ENCODE measurements at regions not wholly inside any gene's neighbourhood (a gene's known extent, or its start where the extent isn't known, plus 50 kb on each side); places are given as distances from the start of the nearest gene placed in this dataset.

DNA sequence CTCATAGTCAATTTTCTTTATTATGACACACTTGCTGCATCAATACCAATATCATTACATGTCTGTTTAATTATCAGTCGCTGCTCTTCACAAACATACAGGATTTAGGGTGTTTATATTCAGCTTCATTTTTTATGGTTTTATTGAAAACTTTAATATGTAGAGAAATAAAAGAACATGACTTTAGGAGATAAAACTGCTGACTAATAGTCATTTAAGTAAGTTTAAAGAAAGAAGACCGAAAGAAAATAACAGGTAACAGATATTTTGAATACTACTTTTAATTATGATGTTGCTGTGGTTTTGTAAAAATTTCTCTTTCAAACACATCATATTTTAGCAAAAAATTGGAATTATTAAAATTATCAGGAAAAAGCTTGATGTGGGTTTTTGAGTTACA is 685.1 kb upstream of the BRINP3 start:
- DNase-seq, result no peak

DNA sequence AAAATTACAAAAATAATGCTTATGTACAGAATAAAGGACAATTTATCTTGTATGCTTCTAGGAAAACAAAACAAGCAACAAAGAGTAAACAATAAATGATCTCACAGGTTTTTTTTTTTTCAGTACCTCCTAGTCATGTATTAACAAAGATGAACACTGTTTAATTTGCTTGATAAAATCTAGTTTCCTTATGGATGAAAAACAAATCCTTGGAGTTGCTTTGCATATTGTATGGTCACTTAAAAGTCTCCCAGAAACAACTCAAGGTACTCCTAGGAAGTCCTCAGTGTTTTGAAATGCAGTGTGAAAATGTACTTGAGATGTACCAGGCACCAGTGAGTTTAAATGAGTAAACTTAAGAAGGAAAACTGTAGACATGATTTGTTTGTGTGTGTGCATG is 686.0 kb upstream of the BRINP3 start:
- no peak for DNase-seq

DNA sequence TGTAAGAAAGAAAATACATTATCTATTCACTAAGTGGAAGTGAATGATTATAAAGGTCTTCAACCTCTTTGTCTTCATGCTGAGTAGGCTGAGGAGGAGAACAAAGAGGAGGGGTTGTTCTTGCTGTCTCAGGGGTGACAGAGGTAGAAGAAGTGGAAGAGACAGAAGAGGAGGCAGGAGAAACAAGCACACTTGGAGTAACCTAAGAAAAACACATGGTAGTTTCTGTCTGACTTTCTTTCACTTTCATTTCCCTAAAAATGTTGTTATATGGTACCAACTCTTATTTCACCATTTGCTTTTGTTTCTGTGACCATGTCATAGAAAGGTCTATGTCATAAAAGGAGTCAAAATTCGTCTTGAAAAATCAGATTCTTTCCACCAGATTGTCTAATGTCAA is 696.6 kb upstream of the BRINP3 start:
- DNase-seq, result no peak

- DNase-seq, result no peak
These were observed 698.5 kb upstream of the BRINP3 start for GRCh38 chr1:191176131-191176530.

GRCh38 chr1:191206513-191207207 is 729.0 kb upstream of the BRINP3 start:
- no peak for DNase-seq

- DNase-seq, result no peak
These were observed 744.5 kb upstream of the BRINP3 start for GRCh38 chr1:191222206-191222605.

DNA sequence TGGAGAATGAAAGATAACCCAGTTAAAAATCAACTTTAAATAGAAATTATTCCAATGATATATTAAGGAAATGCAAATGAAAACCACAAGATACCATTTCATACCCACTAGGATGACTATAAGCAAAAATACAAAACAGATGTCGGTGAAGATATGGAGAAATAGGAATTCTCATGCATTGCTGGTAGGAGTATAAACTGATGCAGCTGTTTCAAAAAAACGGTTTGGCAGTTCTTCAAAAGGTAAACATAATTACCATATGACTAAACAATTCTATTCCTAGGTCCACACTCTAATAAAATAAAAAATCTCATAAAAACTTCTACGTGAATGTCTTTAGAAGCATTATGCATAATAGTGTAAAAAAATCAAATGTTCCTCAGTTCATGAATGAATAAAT is 763.3 kb upstream of the BRINP3 start:
- DNase-seq, result no peak

GRCh38 chr1:191255354-191256054 is 777.8 kb upstream of the BRINP3 start:
- DNase-seq, result no peak

- DNase-seq, result no peak
These were observed 779.3 kb upstream of the BRINP3 start for GRCh38 chr1:191256917-191257316.

DNA sequence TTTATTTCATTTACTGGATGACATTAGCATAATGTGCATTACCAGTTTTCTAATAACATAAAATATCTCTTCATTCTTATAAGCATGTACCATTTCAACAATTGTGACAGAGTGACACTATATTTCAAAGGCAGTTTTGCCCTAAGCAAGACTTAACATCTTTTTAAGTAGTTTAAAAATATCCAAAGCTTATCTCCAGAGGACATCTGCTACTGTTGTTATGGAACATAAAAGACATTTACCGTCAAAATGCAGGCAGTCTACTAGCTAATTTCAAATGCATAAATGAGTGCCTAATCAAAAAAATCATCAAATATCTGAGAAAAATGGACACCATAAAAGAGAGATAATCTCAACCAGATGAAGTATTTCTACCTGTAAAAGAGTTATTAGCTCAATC is 782.4 kb upstream of the BRINP3 start:
- DNase-seq, result no peak

DNA sequence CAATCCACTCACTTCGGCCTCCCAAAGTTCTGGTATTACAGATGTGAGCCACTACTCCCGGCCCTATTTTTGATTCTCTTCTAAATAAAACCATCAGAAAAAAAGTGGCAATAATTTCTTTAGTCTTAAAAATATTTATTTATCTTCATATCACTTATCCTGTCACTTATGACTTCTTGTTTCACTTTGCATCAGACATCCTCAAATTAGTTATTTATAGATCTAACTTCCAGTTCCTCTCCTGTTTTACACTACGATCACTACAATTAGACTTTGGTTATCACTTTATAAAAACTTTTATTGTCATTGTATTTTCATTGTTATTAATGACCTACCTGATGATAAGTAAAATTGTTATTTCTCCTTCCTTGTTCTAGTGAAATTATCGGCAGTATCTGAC is 783.4 kb upstream of the BRINP3 start:
- peak in 1 of 2 donors; percentile 12 for DNase-seq

- DNase-seq, result no peak
These were observed 801.7 kb upstream of the BRINP3 start for GRCh38 chr1:191279266-191279800.

GRCh38 chr1:191284175-191284574 is 806.5 kb upstream of the BRINP3 start:
- DNase-seq, result no peak

DNA sequence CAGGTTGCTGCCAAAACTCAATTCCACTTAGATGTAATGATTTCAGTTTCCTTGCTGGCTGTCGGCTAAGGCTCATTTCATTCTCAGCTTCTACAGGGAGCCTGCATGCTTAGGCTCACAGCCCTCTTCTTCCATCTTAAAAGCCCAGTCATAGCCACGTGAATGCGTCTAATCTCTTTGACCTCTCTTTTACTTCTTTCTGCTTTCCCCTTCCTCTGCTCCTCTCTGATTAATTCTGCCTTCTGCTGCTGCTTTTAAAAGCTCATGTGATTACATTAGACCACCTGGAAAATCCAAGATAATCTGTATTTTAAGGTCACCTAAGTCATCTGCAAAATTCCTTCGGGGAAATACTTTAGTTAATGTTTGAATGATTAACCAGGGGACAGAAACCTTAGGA is 812.8 kb upstream of the BRINP3 start:
- no peak for DNase-seq

DNA sequence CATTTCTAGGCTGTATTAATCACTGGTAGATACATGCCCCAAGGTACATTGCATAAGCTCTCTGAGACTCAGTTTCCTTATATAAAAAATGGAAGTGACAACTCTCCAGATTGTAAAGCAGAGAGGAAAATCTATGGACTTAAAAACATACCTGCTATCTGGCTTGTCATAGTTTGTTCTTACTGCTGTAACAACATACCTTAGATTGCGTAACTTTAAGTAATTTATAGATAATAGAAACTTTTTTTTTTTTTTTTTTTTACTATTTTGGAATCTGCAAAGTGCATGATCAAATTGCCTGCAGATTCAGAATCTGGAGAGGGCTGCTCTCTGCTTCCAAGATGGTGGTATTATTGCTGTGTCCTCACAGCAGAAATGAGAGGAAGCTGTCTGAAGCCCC is 827.7 kb upstream of the BRINP3 start:
- no peak for DNase-seq

DNA sequence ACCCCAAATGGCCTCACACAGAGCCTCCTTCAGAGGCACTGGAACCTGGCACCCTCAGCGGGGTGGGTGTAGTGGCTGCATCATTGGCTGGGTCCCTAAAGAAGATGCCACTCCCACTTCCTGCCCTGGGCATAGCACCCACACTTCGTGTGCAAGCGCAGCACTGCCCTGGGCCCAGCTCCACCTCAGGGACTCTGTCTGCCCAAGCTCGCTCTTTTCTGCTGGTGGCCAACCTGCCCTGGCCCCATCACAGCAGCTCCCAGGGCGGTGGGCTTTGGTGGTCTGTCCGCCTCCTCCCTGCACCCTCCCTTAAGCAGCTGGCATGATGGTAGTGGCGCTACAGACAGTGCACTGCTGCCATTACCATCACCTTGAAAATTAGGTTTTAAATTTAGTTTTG is 829.3 kb upstream of the BRINP3 start:
- DNase-seq, result no peak

- DNase-seq, result no peak
These were observed 838.2 kb upstream of the RGS18 start for GRCh38 chr1:191320062-191320461.

DNA sequence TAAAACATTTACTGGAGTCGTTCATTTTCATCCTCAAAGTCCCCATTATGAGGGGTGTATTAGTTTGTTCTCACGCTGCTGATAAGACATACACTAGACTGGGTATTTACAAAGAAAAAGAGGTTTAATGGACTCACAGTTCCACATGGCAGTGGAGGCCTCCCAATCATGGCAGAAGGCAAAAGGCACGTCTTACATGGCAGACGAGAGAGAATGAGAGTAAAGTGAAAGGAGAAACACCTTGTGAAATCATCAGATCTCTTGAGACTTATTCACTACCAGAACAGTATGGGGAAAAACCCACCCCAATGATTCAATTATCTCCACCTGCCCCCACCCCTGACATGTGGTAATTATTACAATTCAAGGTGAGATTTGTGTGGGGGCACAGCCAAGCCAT is 830.4 kb upstream of the RGS18 start:
- no peak for DNase-seq

- DNase-seq, result no peak
These were observed 814.4 kb upstream of the RGS18 start for GRCh38 chr1:191343816-191344215.

DNA sequence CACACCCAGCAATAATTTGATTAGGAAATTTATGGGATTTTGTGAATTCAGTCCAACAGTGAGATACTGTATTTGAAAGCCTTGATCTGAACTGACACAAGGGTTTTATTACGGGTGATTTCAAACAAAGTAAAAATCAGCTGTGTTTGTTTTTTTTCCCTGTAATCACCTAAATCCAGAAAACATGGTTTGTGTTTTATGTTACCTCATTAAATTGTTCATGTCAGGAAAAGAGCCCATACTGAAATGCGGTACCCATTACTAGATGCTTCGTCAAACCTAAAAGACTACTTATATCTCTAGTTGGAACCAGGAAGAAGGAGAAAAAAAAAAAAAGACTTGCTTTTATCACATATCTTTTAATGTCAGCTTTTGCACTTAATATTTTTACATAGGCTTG is 811.9 kb upstream of the RGS18 start:
- DNase-seq, result no peak

GRCh38 chr1:191348328-191348727 is 809.9 kb upstream of the RGS18 start:
- DNase-seq, result no peak

DNA sequence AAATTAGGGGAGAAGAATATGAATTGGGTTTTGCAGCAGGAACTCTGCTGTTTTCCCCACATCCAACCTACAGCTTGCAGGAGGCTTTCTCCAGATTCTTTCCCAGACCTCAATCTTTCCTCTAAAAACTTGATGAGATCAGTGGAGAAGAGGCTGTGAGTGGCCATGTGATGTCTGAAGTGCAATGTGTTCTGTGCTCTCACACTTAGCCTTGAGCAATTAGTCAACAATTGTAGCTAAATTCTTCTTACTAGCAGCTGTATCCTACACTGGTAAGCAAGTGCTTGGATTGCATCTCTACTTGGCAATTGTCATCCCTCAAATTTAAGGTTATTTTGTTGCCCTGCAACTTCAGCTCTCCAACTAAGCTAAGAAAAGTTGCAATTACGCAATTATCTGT is 807.3 kb upstream of the RGS18 start:
- DNase-seq, result no peak

GRCh38 chr1:191358724-191359123 is 799.5 kb upstream of the RGS18 start:
- no peak for DNase-seq

DNA sequence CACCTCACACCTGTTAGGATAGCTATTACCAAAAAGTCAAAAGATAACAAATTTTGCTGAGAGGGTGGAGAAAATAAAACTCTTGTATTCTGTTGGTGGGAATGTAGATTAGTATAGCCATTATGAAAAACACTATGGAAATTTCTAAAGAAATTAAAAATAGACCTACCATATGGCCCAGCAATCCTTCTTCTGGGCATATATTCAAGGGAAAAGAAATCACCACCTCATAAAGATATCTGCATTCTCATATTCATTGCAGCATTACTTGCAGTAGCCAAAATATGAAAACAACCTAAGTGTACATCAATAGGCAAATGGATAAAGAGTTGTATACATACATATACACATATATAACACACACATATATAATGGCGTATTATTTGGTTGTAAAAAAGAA is 791.6 kb upstream of the RGS18 start:
- no peak for DNase-seq
